Peyer's patch (tissue), 4 donors: ENCODE measurements at regions not wholly inside any gene's neighbourhood (a gene's known extent, or its start where the extent isn't known, plus 50 kb on each side); places are given as distances from the start of the nearest gene placed in this dataset.

Source experiments
- POLR2A ChIP-seq, 2 donors: fragments of 450-650 bp; IDR thresholded peaks; one replicate each; pipeline ENCODE4 v1.5.1; 2017; ENCODE audit warnings: antibody characterized with exemption in 2 of 2, mild to moderate bottlenecking in 2 of 2, moderate library complexity in 2 of 2
- TF ChIP-seq, protein P1 (sequence below), 6 experiments: fragments of 450-650 bp in 4 of 6; fragments of 200-600 bp in 2 of 6; sonication (generic) in 1 of 6; IDR thresholded peaks; one replicate each; pipeline ENCODE4 v1.5.1; 2017 to 2019; ENCODE audit warnings: antibody characterized with exemption in 6 of 6, mild to moderate bottlenecking in 3 of 6, moderate library complexity in 1 of 6

DNA sequence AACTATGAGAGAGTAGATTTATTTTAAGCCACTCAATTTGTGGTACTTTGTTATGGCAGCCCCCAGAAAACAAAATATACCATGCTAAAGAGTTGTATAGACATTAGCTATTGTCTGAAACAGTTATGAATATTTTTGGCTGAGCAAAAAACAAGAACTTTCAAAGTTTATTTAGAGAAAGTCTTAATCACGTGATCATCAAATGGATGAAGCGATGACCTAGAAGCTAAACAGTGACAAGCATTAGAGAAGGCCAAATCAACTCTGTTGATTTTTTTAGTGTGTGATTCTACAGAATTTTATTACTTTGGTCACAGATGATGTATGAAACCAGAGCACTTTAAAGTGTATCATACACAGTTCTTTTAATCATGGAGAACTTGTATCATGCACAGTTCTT, 1247.9 kb upstream of the MAP3K7 start:
- TF ChIP-seq, protein P1, sequence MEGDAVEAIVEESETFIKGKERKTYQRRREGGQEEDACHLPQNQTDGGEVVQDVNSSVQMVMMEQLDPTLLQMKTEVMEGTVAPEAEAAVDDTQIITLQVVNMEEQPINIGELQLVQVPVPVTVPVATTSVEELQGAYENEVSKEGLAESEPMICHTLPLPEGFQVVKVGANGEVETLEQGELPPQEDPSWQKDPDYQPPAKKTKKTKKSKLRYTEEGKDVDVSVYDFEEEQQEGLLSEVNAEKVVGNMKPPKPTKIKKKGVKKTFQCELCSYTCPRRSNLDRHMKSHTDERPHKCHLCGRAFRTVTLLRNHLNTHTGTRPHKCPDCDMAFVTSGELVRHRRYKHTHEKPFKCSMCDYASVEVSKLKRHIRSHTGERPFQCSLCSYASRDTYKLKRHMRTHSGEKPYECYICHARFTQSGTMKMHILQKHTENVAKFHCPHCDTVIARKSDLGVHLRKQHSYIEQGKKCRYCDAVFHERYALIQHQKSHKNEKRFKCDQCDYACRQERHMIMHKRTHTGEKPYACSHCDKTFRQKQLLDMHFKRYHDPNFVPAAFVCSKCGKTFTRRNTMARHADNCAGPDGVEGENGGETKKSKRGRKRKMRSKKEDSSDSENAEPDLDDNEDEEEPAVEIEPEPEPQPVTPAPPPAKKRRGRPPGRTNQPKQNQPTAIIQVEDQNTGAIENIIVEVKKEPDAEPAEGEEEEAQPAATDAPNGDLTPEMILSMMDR (IDR thresholded peaks at IDR 0.05), result no peak
- no peak for TF ChIP-seq POLR2A (IDR thresholded peaks at IDR 0.05)
